OCI-LY7 (cell line): ENCODE measurements at regions not wholly inside any gene's neighbourhood (a gene's known extent, or its start where the extent isn't known, plus 50 kb on each side); places are given as distances from the start of the nearest gene placed in this dataset.

Source experiments
- CTCF ChIP-seq: fragments of 200-600 bp; sonication (generic); conservative IDR thresholded peaks from 2 replicates; pipeline ENCODE4 v1.5.1; 2014; ENCODE audit warnings: mild to moderate bottlenecking, antibody characterized with exemption, low read length, moderate library complexity, mixed read lengths
- EZH2phosphoT487 ChIP-seq: fragments of 200-600 bp; sonication (generic); IDR thresholded peaks from 2 replicates; pipeline ENCODE4 v1.6.1; 2018; ENCODE audit warnings: low read depth, borderline replicate concordance, mild to moderate bottlenecking, mixed run types, antibody characterized with exemption, low read length, moderate library complexity, mixed read lengths

- TF ChIP-seq CTCF (no peak), EZH2phosphoT487 (no peak)
Observed at GRCh38 chr4:170256807-170257206, 167.1 kb upstream of the AADAT start.
